OCI-LY7 (cell line): ENCODE measurements at regions not wholly inside any gene's neighbourhood (a gene's known extent, or its start where the extent isn't known, plus 50 kb on each side); places are given as distances from the start of the nearest gene placed in this dataset.

Experiments used
- CTCF ChIP-seq: fragments of 200-600 bp; sonication (generic); conservative IDR thresholded peaks from 2 replicates; pipeline ENCODE4 v1.5.1; 2014; ENCODE audit warnings: mild to moderate bottlenecking, antibody characterized with exemption, low read length, moderate library complexity, mixed read lengths
- EZH2phosphoT487 ChIP-seq: fragments of 200-600 bp; sonication (generic); IDR thresholded peaks from 2 replicates; pipeline ENCODE4 v1.6.1; 2018; ENCODE audit warnings: low read depth, borderline replicate concordance, mild to moderate bottlenecking, mixed run types, antibody characterized with exemption, low read length, moderate library complexity, mixed read lengths

- TF ChIP-seq CTCF (no peak), EZH2phosphoT487 (no peak)
Observed at GRCh38 chr10:129278686-129279085, 188.4 kb upstream of the MGMT start.
